Nephron progenitor cell (in vitro differentiated cells): ENCODE measurements at regions not wholly inside any gene's neighbourhood (a gene's known extent, or its start where the extent isn't known, plus 50 kb on each side); places are given as distances from the start of the nearest gene placed in this dataset.

Experiments
- DNase-seq: peaks from one replicate; pipeline ENCODE4 v3.0.0; 2021
- H3K27ac Mint-ChIP-seq: 2 replicates; pipeline ENCODE4 v1.8.0; 2021; ENCODE audit warnings: mild to moderate bottlenecking, moderate library complexity, mixed read lengths
- H3K27me3 Mint-ChIP-seq: 2 replicates; pipeline ENCODE4 v1.8.0; 2021; ENCODE audit warnings: mild to moderate bottlenecking, low read depth, mixed read lengths; ENCODE audit not compliant: poor library complexity
- H3K36me3 Mint-ChIP-seq: 2 replicates; pipeline ENCODE4 v1.8.0; 2021; ENCODE audit warnings: low read depth, mixed read lengths
- H3K4me1 Mint-ChIP-seq: 2 replicates; pipeline ENCODE4 v1.8.0; 2021; ENCODE audit warnings: mixed read lengths
- H3K4me3 Mint-ChIP-seq: 2 replicates; pipeline ENCODE4 v1.8.0; 2021; ENCODE audit warnings: mild to moderate bottlenecking, moderate library complexity, mixed read lengths
- H3K9me3 Mint-ChIP-seq: 2 replicates; pipeline ENCODE4 v1.8.0; 2021; ENCODE audit warnings: mild to moderate bottlenecking, moderate library complexity, mixed read lengths
- TF ChIP-seq, protein P1 (sequence below): fragments of 200-600 bp; sonication (generic); IDR thresholded peaks from 2 replicates; pipeline ENCODE4 v1.5.0; 2021; ENCODE audit warnings: antibody characterized with exemption

DNA sequence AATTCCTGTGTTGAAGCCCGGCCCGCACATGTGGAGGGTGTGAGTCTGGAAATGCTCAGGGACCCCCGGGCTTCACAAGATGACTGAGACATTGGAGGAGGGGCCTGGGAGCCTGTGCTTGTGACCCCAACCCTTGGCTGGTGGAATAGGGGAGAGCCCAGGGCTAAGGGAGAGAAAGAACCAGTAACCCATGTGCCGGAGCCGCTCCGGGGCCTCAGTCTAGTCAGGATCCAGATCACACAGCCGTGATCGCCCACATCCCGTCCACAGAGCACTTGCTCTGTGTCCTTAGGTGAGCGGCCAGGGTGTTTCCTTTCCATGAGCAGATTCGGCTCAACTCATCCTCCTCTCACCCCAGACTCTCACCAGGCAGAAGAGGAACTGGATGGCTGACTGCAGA lies 152.3 kb upstream of the RPS6KA2 start:
- no peaks in the 10 kb centered on the region for H3K4me1 Mint-ChIP-seq
- no peak for DNase-seq
- TF ChIP-seq, protein P1, sequence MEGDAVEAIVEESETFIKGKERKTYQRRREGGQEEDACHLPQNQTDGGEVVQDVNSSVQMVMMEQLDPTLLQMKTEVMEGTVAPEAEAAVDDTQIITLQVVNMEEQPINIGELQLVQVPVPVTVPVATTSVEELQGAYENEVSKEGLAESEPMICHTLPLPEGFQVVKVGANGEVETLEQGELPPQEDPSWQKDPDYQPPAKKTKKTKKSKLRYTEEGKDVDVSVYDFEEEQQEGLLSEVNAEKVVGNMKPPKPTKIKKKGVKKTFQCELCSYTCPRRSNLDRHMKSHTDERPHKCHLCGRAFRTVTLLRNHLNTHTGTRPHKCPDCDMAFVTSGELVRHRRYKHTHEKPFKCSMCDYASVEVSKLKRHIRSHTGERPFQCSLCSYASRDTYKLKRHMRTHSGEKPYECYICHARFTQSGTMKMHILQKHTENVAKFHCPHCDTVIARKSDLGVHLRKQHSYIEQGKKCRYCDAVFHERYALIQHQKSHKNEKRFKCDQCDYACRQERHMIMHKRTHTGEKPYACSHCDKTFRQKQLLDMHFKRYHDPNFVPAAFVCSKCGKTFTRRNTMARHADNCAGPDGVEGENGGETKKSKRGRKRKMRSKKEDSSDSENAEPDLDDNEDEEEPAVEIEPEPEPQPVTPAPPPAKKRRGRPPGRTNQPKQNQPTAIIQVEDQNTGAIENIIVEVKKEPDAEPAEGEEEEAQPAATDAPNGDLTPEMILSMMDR: no peak
- H3K27me3 Mint-ChIP-seq: peaks cover 6% of the 10 kb centered on the region
- H3K27ac Mint-ChIP-seq: no peak overlapping the region
- H3K9me3 Mint-ChIP-seq: no peaks in the 10 kb centered on the region
- H3K4me3 Mint-ChIP-seq: no peak overlapping the region
- H3K36me3 Mint-ChIP-seq: no peaks in the 10 kb centered on the region

DNA sequence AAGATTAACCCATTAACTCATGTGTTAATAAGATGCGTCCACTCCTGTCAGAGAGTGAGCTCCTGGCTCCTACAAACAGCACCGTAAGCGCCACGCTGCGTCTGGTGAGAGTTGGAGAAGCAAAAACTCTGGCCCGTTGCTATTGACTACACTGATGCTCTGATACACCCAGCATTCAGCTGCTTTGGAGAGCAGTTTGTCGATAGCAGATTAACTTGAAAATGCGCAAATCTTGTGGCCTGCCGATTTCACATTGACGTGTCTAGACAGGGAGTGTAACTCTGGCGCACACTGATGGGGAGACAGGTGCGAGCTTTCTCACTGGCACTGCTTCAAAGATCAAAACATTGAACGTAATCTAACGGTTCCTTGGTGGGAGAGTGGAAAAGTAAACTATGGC lies 151.7 kb upstream of the RPS6KA2 start:
- Mint-ChIP-seq H3K36me3 (no peaks in the 10 kb centered on the region), H3K27me3 (peaks cover 6% of the 10 kb centered on the region), H3K27ac (no peak overlapping the region), H3K4me1 (no peaks in the 10 kb centered on the region), H3K4me3 (no peak overlapping the region), H3K9me3 (no peaks in the 10 kb centered on the region)
- TF ChIP-seq, protein P1: no peak
- DNase-seq: no peak

DNA sequence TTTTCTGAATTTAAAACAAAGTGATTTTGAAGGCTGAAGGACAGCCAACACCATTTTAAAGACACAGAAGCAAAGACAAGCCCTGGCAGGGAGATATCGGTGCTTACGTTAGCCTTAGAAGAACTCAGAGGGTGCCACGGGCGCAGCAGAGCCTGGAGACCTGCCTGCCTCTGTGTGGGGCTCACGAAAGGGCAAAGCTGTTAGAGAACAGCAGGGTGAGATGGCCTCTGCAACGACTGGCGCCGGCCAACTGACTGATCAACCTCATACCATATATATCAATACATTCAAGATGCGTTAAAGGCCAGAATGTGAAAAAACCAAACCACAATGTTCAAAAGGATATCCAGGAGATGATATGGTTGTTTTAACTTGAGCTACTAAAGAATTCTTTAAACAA lies 151.0 kb upstream of the RPS6KA2 start:
- no peak overlapping the region for H3K4me3 Mint-ChIP-seq

DNA sequence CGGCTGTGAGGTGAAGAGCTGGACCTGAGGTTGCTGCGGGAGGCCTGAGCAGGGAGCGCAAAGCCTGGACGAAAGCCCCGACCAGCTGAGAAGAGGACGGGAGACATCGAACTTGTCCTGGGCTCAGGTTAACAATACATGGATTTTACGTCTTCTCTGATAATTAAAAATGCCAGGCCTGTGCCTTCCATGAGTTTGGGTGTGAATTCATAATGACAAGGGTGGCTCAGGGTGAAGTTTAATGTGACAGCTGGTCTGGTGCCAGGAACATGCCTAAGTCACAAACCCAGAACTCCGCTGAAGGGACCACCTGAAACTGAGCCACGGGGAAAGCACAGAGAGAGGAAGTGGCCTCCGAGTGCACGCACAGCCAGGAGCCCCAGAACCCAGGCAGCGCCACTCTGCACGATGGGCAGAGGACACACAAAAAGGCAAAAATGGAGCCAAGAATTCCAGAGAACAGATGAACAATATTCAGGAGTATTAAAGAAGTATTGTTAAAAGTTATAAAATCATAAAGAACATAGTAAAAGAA lies 150.1 kb upstream of the RPS6KA2 start:
- TF ChIP-seq, protein P1: no peak
- no peak for DNase-seq
- Mint-ChIP-seq H3K9me3 (no peaks in the 10 kb centered on the region), H3K36me3 (no peaks in the 10 kb centered on the region), H3K4me1 (no peaks in the 10 kb centered on the region), H3K27me3 (peaks cover 16% of the 10 kb centered on the region), H3K27ac (no peak overlapping the region), H3K4me3 (no peak overlapping the region)

More for the DNA sequence above, 151.0 kb upstream of the RPS6KA2 start:
- no peaks in the 10 kb centered on the region for H3K4me1 Mint-ChIP-seq
- TF ChIP-seq, protein P1: no peak
- DNase-seq: no peak
- H3K36me3 Mint-ChIP-seq: no peaks in the 10 kb centered on the region
- H3K9me3 Mint-ChIP-seq: no peaks in the 10 kb centered on the region
- H3K27ac Mint-ChIP-seq: no peak overlapping the region
- peaks cover 11% of the 10 kb centered on the region for H3K27me3 Mint-ChIP-seq

DNA sequence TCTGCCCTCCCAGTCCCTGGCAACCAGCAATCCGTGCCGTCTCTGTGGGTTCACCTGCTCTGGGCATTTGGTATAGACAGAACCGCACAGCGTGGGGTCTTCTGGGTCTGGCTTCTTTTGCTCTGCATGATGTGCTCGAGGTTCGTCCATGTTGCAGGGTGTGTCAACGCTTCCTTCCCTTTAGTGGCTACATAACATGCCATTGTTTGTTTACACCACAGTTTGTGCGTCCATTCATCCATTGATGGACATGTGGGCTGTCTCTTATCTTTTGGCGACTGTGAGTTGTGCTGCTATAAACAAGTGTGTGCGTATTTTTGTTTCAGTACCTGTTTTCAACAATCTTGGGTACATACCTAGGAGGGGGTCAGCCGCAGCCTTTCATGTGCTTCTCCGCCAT lies 149.5 kb upstream of the RPS6KA2 start:
- TF ChIP-seq, protein P1: no peak
- Mint-ChIP-seq H3K27me3 (peaks cover 16% of the 10 kb centered on the region), H3K9me3 (no peaks in the 10 kb centered on the region), H3K27ac (no peak overlapping the region), H3K4me1 (no peaks in the 10 kb centered on the region), H3K36me3 (no peaks in the 10 kb centered on the region), H3K4me3 (no peak overlapping the region)
- no peak for DNase-seq

DNA sequence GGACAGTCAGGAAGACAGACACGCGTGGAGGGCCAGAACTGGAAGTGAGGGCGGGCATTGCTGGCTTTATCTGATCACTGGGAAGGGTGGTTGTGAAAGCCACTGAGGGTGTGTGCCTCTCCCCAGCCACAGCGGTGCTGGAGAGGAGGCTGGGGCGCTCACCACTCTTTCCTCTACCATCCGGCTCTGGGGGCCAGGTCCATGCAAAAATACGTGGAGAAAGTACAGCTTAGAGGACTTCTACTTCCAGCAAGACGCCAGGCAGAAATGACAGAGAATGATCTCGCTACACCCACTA lies 148.8 kb upstream of the RPS6KA2 start:
- Mint-ChIP-seq H3K27ac (no peak overlapping the region), H3K4me1 (no peaks in the 10 kb centered on the region), H3K4me3 (no peak overlapping the region), H3K36me3 (no peaks in the 10 kb centered on the region), H3K27me3 (peaks cover 16% of the 10 kb centered on the region), H3K9me3 (no peaks in the 10 kb centered on the region)
- TF ChIP-seq, protein P1: no peak
- no peak for DNase-seq
